HG03175 (cell line): ENCODE measurements at regions not wholly inside any gene's neighbourhood (a gene's known extent, or its start where the extent isn't known, plus 50 kb on each side); places are given as distances from the start of the nearest gene placed in this dataset.

Experiments
- ATAC-seq: cut with Tn5 transposase; IDR thresholded peaks from one replicate; pipeline ENCODE4 v1.9.1; 2021; ENCODE audit warnings: mild to moderate bottlenecking, moderate library complexity; ENCODE audit not compliant: unreplicated experiment

DNA sequence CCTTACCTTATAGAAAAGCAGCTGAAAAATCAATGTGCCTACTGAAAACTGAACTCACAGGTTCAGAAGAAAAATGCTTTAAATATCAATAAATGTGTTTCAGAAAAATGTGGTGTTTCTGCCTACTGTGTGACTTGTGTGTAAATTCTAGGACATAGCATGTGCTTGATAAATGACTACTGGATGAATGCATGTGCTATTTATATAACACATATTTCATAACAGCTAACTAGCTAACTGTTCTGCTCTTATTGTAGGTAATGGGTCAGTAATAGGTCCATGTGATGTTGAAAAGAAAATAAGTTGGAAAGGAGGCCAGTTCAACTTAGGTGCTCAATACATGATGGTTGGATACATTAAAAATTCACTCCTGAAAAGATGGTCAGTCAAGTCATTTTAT lies 993.0 kb upstream of the LCORL start:
- no peak for ATAC-seq

DNA sequence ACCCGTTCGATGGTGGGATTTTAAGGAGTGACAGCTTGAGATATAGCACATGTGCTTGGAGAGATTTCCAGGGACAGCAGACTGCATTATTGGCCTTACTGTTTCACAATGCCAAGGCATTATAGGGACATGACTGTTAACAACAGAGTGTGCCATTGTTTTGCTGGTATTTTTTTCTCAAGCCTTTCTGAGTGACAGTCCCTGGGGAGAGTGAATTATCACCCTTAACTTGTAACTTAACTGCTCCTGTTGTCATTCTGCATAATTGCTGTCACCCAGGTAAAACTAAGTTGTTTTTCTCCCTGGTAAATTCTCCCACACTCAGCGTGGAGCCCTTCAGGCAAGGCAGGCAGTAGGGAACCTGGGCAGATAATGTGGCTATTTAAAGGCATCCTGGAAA lies 989.2 kb upstream of the LCORL start:
- ATAC-seq: no peak

DNA sequence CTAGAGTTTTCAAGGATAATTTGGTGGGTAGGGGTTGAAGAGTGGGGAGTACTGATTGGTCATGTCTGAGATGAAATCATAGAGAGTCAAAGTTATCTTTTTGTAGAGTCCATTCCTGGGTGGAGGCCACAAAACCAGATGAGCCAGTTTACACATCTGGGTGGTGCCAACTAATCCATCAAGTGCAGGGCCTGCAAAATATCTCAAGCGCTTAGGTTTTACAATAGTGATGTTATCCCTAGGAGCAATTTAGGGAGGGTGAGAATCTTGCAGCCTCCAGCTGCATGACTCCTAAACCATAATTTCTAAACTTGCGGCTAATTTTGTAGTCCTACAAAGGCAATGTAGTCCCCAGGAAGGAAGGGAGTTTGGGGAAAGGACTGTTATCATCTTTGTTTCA lies 988.3 kb upstream of the LCORL start:
- no peak for ATAC-seq

DNA sequence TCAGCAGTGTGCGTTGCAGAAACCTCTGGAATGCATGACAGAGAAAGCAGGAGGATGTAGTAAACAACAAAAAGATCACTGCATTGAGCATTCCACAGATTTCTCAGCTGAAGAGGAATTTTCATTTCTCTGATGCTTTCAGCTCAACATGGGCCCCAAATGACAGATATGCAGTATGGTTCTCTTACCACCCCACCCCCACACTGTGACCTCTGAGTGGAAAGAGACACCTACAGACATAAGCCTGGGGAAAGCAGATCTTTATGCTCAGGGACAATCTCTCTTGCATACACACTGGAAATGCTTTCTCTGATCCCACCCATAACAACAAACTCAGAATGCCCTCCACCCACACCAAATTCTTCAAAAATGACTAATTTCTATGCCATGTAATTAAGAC lies 983.7 kb upstream of the LCORL start:
- ATAC-seq: no peak

DNA sequence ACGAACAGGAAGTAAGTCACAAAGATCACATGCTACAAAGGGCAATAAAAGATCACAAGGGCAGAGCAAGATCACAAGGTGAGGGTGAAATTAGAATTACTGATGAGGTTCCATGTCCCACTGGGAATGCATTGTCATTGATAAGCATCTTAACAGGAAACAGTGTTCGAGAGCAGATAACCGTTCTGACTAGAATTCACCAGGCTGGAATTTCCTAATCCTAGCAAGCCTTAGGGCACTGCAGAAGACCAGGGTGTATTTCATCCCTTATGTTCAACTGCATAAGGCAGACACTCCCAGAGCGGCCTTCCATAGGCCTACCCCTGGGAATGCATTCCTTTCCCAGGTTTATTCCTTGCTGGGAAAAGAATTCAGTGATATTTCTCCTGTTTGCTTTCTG lies 980.6 kb upstream of the LCORL start:
- ATAC-seq: no peak

DNA sequence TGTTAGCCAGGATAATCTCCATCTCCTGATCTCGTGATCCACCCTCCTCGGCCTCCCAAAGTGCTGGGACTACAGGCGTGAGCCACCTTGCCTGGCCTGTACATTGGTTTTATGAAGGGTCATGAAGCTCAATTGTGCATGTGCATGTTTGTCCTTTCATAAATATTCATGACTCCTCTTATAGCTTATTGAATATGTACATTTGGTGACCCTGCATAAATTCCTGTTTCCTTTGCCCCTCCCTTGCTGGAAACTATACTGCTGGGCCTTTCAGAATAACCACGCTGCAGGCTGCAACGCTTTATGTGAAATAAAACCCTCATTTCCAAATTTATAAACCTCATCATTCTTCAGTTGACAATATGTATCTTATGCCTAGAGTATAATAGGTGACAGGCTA lies 978.0 kb upstream of the LCORL start:
- no peak for ATAC-seq

DNA sequence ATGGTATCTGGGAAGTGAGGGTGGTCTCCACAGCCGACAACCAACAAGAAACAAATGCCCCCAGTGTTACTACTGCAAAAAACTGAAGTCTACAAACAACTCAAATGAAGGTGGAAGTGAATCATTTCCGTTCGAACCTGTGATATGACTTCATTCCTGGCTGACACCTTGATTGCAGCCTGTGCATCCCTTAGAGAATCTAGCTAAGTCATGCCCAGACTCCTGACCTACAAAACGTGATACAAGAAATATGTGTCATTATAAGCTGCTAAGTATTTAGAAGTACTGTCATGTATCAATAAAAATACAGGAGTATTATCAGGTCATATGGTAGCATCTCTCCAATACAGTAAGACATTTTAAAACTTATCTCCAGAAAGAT lies 959.7 kb upstream of the LCORL start:
- peak; percentile 2 for ATAC-seq

DNA sequence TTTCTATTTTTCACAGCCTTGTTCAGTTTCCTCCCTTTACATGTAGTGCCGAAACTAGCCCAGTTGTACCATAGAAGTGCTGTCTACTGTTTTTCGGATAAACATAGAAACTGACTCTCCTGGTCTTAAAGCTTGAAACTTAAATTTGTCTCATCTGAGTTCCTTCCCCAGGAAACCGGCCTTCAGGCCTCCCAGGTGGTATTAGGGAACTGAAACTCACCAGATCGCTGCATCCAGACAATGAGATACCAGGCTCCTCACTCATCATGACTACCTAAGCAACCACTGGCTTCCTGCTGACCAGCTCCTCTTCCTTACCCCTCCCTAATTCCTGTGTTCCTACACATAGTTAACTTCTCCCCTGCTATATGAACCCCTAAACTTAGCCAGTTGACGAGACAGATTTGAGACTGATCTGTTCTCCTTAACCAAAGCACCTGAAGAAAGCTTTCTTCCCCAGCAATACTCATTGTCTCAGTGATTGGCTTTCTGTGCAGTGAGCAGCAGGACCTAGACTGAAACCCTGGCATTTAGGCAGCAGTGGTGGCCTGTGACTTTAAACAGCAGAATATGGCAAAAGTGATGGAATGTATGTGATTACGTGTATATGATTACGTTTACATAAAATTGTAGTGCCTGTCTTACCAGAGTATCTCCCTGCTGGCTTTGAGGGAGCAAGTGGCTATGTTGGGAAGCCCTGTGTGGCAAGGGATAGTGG lies 959.1 kb upstream of the LCORL start:
- peak; percentile 63 for ATAC-seq

DNA sequence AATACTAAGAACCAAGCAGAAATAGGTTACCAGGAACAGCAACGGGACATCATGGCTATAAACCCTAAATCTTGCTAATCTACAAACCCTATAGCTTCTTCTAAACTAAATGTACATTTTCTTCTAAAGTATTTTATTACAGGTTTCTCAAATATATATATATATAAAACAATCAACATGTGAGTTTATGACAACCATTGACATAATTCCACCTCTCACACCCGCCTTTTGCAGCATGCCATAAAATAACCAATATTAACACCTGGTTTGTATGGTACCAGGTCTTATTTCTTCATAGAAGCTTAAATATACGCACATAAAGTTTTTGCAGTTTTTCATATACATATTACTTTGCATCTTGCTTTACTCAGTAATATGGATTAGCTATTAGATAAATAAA lies 955.3 kb upstream of the LCORL start:
- no peak for ATAC-seq

DNA sequence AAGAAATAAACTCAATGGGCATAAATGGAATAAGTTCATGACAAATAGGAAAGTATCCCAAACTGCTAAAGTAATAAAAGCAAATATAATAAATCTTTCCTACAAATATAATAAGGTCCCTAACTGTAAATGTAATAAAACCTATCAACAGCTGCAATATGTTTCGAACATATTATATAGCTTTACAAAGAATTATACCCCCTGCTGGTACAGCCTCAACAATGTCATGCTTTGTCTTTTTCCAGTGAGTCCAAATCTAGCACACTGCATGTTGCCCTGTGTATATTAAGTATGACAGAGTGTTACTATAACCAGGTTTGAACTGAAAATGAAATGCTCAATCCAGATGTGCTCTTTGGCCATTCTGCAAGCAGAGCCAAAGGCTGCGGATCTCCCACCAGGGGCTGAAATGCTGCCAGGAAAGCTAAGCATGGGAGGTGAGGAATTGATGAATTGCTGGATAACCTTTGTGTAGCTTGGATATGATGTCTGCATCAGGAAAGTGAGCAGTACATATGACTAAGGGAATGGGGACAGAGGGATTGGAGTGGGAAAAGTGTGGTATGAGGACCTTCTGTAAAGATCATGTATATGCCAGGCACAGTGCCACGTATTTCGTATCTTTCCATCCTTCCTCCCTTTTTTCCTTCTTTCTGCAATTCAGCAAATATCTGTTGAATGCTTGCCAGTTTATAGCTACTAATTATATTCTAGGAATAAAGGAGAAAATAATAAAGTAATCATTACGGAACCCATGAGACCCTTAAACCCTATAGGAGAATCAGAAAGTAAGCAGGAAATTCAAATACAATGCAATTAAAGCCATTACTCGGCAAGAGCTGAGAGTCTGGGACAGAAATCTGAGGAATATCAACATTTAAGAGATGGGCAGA lies 954.6 kb upstream of the LCORL start:
- no peak for ATAC-seq

DNA sequence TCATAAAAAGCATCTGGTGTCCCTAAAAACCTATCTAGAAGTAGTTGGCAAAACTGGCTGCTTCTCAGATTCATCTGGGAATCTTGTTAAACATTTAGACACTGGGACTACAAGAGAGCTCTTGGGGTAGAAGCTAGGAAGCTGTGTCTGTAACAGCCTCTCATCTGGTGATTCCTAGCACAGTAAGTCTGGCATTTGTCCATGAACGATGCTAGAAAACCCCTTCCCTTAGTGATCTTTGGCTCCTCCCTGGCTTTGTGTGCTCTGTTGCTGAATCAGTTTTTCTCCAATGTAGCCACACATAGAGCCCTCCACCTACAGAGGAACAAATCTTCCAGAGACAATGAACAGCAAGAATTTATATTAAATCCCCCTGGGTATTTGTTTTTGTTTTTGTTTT lies 951.7 kb upstream of the LCORL start:
- ATAC-seq: no peak

DNA sequence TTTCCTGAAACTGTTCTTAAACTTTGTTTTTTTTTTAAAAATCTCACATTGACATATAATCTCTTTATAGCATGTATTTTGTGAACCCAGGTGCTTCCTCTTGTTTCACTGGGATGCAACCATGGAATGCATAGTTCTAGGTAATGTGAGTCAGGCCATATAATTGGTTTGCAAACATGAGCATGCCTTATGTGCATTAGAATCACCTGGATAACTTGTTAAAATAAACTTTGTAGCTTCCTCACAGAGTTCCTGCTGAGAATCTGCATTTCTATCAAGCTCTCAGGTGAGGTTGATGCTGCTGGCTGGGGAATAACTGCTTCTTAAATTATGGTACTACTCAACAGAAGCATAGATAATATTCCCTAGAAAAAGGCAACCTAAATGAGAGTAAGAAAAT lies 940.3 kb upstream of the LCORL start:
- ATAC-seq: no peak

DNA sequence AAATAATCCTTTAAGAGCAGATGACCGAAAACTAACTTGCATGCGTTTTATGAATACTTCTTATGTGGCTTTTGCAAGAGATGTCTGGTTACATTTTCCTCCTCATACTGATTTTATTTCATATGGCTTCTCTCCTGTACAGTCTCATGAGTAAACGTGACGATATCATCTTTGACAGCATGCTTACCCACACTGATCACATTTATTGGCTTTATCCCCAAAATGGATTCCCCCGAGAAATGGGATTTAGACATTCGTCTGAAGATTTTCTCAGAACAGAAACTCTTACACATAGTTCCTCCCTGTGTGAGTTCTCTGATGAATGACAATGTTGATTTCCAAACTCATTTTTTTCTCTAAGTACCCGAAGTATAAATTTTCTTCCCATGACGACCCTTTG lies 939.7 kb upstream of the LCORL start:
- ATAC-seq: no peak

DNA sequence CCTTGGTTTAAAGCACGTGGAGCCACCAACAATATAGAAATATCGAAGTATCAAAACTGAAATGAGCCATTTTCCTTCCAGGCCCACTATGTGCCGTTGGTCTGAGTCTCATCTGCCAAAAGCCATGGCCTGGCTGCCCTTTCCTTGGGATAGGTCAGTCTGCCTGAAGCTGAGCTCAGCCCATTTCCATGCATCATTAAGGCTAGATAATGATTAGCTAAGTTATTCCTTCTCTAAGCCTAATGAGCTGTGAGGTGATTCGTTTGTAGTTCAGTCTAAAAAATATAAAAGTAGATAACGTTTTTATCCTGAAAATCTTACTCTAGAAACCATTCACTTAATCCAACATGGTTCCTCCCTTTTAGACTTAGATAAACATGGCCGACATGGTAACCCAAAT lies 936.2 kb upstream of the LCORL start:
- ATAC-seq: no peak

DNA sequence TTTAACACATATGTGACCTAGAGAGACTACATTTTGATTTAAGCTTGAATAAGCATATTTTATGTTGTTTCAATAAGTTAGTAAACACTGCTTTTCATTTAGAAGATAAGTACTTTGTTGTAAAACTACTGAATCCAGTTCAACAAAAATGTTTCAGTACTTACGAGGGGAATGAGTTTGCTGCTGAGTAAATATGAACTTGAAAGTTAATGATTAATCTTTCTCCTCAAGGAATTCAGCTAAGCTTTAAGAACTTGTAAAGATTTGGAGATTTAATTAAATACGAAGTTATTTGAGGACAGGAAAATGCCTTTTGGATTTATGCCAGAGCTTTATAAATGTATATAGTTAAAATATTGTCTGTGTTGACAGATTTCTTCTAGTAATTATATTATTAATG lies 933.0 kb upstream of the LCORL start:
- ATAC-seq: no peak

DNA sequence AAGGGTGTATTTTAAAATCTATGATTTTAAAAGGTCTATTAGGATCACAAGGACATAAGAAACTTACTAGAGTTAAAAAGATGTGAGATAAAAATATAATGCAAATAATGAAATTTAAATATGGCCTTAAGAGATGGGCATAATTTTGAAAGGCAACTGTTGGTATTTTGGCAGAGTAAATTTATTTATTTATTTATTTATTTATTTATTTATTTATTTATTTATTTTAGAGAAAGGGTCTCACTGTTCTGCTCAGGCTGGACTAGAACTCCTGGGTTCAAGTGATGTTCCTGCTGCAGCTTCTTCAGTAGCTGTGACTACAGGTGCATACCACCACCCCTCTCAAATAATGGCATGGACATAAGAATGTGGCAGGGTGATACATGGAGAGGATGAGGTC lies 932.1 kb upstream of the LCORL start:
- no peak for ATAC-seq

DNA sequence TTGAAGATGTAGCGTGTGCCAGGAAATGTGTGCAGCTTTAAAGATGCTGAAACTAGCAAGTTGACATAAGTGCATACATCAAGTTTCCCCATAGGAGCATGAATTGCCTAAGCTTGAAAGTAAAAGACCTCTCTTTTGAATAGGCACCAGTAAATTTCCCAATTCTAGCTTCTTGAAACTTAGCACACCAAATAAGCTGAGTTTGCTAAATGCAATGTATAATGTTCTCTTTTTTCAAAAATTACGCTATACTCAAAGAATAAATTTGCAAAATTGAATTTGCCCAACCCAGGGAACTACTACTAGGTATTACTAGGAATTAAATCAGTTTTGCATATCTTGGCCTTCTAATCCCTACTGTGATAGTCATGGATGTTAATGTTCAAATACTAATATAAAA lies 923.9 kb upstream of the LCORL start:
- ATAC-seq: no peak

DNA sequence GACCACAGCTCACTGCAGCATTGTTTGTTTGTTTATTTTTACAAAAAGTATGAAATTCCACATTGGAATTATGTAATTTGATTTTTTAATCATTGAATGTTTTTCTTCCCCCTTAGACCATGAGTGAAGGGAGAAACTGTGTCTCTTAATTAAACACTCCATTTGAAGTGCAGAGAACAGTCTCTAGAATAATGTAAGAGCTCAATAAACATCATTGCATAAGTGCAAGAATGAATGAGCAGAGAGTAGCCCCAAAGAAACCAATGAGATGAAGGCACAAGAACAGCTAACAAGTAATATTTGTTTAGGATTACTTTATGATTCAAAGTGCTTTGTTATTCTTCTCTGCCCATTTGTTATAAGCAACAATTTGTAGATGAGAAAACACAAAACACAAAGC lies 921.3 kb upstream of the LCORL start:
- ATAC-seq: no peak

DNA sequence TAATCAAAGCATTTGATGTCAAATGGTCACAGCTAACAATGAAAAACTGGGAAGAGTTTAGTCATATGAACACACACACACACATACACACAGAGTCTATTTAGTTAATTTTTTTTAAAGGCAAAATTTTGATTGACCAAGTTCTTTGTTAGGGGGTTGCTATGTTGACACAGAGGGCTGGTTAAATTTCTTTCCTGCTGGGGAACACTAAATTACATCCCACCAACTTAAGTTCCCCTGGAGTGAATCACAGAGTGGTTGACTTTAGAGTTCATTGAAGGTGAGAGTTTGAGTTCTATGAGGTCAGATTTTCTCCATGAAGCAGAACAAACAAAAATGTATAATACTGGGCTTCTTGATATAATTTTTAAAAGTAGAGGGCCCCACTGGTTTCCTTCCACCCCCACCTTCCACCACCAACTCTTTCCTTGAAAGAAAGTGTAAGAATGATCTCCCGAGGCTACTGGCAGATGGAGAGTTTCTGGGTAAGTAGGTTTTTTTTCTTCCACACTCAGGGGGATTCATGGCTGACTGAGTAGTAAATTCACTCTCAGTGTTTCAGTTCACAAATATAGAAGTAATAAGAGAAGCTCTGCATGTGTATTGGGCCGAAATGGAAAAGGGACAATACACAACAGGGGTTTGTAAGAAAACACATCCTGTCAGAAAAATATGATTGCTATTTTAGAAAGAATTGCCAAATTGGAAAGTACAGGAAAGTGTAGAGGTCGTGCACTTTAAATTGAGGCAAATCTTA lies 917.0 kb upstream of the LCORL start:
- ATAC-seq: no peak

DNA sequence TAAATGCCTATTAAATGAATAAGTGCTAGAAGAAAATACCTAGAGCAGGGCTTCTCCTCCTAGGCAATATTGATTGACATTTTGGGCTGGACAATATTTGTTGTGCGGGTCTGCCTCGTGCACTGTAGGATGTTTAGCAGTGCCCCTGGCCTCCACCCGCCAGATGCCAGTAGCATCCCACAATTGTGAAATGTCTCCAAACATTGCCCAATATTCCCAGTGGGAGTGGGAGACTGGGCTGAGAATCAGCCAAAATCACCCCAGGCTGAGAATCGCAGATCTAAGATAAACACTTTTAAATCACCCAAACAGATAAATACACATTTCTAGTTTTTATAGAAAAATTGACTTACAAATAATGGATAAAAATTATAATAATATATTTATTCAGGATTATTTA lies 916.2 kb upstream of the LCORL start:
- ATAC-seq: no peak

DNA sequence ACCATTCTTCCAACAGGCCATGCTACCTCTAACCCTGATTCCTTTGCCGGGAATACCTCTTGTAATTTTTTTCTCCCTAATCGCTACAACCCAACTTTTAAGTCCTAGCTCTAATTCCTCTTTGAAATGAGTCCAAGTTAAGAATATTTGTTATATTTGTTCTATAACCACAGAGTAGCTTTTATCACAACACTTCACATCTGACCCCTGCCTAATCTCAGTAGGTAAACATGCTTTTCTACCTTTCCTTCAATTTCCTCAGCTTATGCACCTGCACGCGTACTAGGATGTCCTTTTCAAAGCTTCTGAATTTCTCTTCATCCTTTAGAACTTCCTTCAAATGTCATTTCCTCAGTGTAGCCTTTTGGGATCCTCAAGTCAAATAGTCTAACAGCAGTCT lies 915.5 kb upstream of the LCORL start:
- ATAC-seq: no peak
